HG03103 (cell line): ENCODE measurements at regions not wholly inside any gene's neighbourhood (a gene's known extent, or its start where the extent isn't known, plus 50 kb on each side); places are given as distances from the start of the nearest gene placed in this dataset.
A peak's percentile ranks its signal among the peaks of the same experiment; 100 is the strongest.

ENCODE experiments used
- ATAC-seq: cut with Tn5 transposase; IDR thresholded peaks from one replicate; pipeline ENCODE4 v1.9.1; 2021; ENCODE audit warnings: low read depth; ENCODE audit not compliant: unreplicated experiment

DNA sequence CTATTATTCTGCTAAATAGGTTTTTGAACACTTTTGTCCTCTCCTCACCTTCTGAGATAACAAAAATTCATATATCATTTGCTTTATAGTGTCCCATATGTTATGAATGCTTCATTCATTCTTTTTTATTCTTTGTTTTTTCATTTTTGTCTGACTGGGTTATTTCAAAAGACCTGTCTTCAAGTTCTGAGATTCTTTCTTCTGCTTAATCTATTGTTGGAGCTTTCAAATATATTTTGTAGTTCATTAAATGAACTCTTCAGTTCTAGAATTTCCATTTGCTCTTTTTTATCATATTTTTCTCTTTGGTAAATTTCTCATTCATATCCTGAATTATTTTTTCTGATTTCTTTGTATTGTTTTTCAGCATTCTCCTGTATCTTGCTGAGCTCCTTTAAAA lies 53.1 kb upstream of the SCIN start:
- ATAC-seq, result no peak

DNA sequence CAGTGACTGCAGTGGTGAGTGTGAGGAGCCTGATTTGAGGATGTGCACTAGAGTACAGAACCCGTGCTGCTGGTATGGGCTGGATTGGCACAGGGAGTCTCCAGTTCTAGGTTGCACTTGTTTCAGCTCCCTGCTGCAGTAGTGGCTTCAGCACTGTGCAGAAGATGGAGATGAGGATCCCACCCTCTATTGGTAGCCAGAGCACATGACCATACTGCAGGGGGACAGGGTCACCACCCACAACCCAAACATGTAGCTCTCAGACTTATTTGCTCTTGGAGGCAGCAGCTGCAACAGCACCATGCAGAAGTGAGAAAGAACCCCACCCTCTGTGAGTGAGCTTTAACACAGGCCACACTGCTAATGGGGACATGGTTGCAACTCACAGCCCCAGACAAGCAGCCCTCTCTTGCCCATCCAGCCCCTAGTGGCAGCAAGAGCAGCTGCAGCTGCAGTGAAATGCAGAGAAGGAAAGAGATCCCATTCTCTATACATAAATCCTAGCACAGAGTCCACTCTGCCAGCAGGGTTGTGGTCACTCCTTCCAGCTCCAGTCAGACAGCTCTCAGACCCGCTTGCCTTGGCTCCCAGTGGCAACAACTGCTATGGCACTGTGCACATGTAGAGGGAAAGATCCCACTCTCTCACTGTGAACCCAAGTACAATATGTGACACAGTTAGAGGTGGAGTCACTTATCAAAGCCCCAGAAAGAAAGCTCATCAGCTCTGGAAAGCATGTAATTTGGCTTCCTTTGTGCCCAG lies 51.4 kb upstream of the SCIN start:
- peak; percentile 96 for ATAC-seq

- ATAC-seq, result peak; percentile 9
Observed at GRCh38 chr7:12519682-12520009, 50.9 kb upstream of the SCIN start.
